HUES48 (cell line): ENCODE measurements at regions not wholly inside any gene's neighbourhood (a gene's known extent, or its start where the extent isn't known, plus 50 kb on each side); places are given as distances from the start of the nearest gene placed in this dataset.

Source experiments
- H3K27ac ChIP-seq: one replicate; pipeline ENCODE4 v1.7.0; 2013; ENCODE audit warnings: low read depth, low read length, inconsistent platforms
- H3K27me3 ChIP-seq: 2 replicates; pipeline ENCODE4 v1.6.1; 2013; ENCODE audit warnings: mild to moderate bottlenecking, low read length; ENCODE audit not compliant: control insufficient read depth, insufficient read depth
- H3K36me3 ChIP-seq: 2 replicates; pipeline ENCODE4 v1.6.1; 2013; ENCODE audit warnings: low read length; ENCODE audit not compliant: control insufficient read depth, insufficient read depth
- H3K4me1 ChIP-seq: 2 replicates; pipeline ENCODE4 v1.6.1; 2013; ENCODE audit warnings: mild to moderate bottlenecking, low read length; ENCODE audit not compliant: control insufficient read depth, insufficient read depth
- H3K4me3 ChIP-seq: 2 replicates; pipeline ENCODE4 v1.5.1; 2013; ENCODE audit warnings: mild to moderate bottlenecking, low read depth, low read length
- H3K9ac ChIP-seq: 2 replicates; pipeline ENCODE4 v1.6.1; 2013; ENCODE audit warnings: mild to moderate bottlenecking, low read depth, low read length, moderate library complexity
- H3K9me3 ChIP-seq: 2 replicates; pipeline ENCODE4 v1.6.1; 2013; ENCODE audit warnings: low read length; ENCODE audit not compliant: control insufficient read depth, insufficient read depth

- Histone ChIP-seq H3K27ac (no peak overlapping the region), H3K4me3 (no peak overlapping the region), H3K9ac (no peak overlapping the region), H3K36me3 (no peaks in the 10 kb centered on the region), H3K4me1 (no peaks in the 10 kb centered on the region), H3K27me3 (no peaks in the 10 kb centered on the region), H3K9me3 (peaks cover 3% of the 10 kb centered on the region; the same call in 1 of the 2 replicates)
These were observed 1266.7 kb downstream of the MAT2B start for GRCh38 chr5:164772122-164772521.

GRCh38 chr5:164784230-164784629 is 1278.8 kb downstream of the MAT2B start:
- no peaks in the 10 kb centered on the region for H3K4me1 ChIP-seq
- no peak overlapping the region for H3K4me3 ChIP-seq
- no peaks in the 10 kb centered on the region for H3K36me3 ChIP-seq
- H3K27me3 ChIP-seq, result no peaks in the 10 kb centered on the region
- H3K27ac ChIP-seq, result no peak overlapping the region
- no peaks in the 10 kb centered on the region for H3K9me3 ChIP-seq
- no peak overlapping the region for H3K9ac ChIP-seq

- Histone ChIP-seq H3K27me3 (no peaks in the 10 kb centered on the region), H3K4me3 (no peak overlapping the region), H3K9me3 (peaks cover 25% of the 10 kb centered on the region), H3K36me3 (no peaks in the 10 kb centered on the region), H3K27ac (no peak overlapping the region), H3K9ac (no peak overlapping the region), H3K4me1 (peaks cover 11% of the 10 kb centered on the region; the same call in 1 of the 2 replicates)
These were observed 1292.7 kb downstream of the MAT2B start for GRCh38 chr5:164798110-164798509.

- H3K4me3 ChIP-seq, result no peak overlapping the region
- peaks cover 25% of the 10 kb centered on the region for H3K9me3 ChIP-seq
- H3K36me3 ChIP-seq, result no peaks in the 10 kb centered on the region
- H3K9ac ChIP-seq, result no peak overlapping the region
- peaks cover 11% of the 10 kb centered on the region; the same call in 1 of the 2 replicates for H3K4me1 ChIP-seq
- H3K27ac ChIP-seq, result no peak overlapping the region
- H3K27me3 ChIP-seq, result no peaks in the 10 kb centered on the region
These were observed 1294.0 kb downstream of the MAT2B start for GRCh38 chr5:164799391-164799790.

- Histone ChIP-seq H3K9me3 (peaks cover 25% of the 10 kb centered on the region), H3K27me3 (no peaks in the 10 kb centered on the region), H3K4me3 (no peak overlapping the region), H3K36me3 (no peaks in the 10 kb centered on the region), H3K9ac (no peak overlapping the region), H3K4me1 (peaks cover 11% of the 10 kb centered on the region; the same call in 1 of the 2 replicates), H3K27ac (no peak overlapping the region)
These were observed 1296.5 kb downstream of the MAT2B start for GRCh38 chr5:164801910-164802309.

- Histone ChIP-seq H3K9me3 (no peaks in the 10 kb centered on the region), H3K36me3 (no peaks in the 10 kb centered on the region), H3K4me3 (no peak overlapping the region), H3K4me1 (no peaks in the 10 kb centered on the region), H3K27ac (no peak overlapping the region), H3K9ac (no peak overlapping the region), H3K27me3 (no peaks in the 10 kb centered on the region)
These were observed 1304.4 kb downstream of the MAT2B start for GRCh38 chr5:164809821-164810220.

- no peaks in the 10 kb centered on the region for H3K36me3 ChIP-seq
- H3K27me3 ChIP-seq, result no peaks in the 10 kb centered on the region
- H3K9me3 ChIP-seq, result no peaks in the 10 kb centered on the region
These were observed 1313.0 kb downstream of the MAT2B start for GRCh38 chr5:164818445-164818844.

GRCh38 chr5:164824671-164825070 is 1319.3 kb downstream of the MAT2B start:
- Histone ChIP-seq H3K4me1 (no peaks in the 10 kb centered on the region), H3K9me3 (no peaks in the 10 kb centered on the region), H3K9ac (no peak overlapping the region), H3K4me3 (no peak overlapping the region), H3K27me3 (no peaks in the 10 kb centered on the region), H3K36me3 (no peaks in the 10 kb centered on the region), H3K27ac (no peak overlapping the region)

More at GRCh38 chr5:164818445-164818844, 1313.0 kb downstream of the MAT2B start:
- H3K9ac ChIP-seq, result no peak overlapping the region
- H3K27ac ChIP-seq, result no peak overlapping the region
- H3K4me1 ChIP-seq, result no peaks in the 10 kb centered on the region
- no peak overlapping the region for H3K4me3 ChIP-seq

- Histone ChIP-seq H3K9me3 (no peaks in the 10 kb centered on the region), H3K27me3 (no peaks in the 10 kb centered on the region), H3K9ac (no peak overlapping the region), H3K27ac (no peak overlapping the region), H3K4me3 (no peak overlapping the region), H3K36me3 (no peaks in the 10 kb centered on the region), H3K4me1 (peaks cover 15% of the 10 kb centered on the region)
These were observed 1327.1 kb downstream of the MAT2B start for GRCh38 chr5:164832516-164832915.

- no peak overlapping the region for H3K4me3 ChIP-seq
- no peaks in the 10 kb centered on the region for H3K36me3 ChIP-seq
- no peaks in the 10 kb centered on the region for H3K27me3 ChIP-seq
- H3K27ac ChIP-seq, result no peak overlapping the region
- H3K9ac ChIP-seq, result no peak overlapping the region
- no peaks in the 10 kb centered on the region for H3K4me1 ChIP-seq
- H3K9me3 ChIP-seq, result no peaks in the 10 kb centered on the region
These were observed 1338.9 kb downstream of the MAT2B start for GRCh38 chr5:164844348-164844747.

- no peak overlapping the region for H3K9ac ChIP-seq
- no peaks in the 10 kb centered on the region for H3K36me3 ChIP-seq
- peaks cover 12% of the 10 kb centered on the region for H3K4me1 ChIP-seq
- no peak overlapping the region for H3K27ac ChIP-seq
- H3K4me3 ChIP-seq, result no peak overlapping the region
- H3K9me3 ChIP-seq, result no peaks in the 10 kb centered on the region
- H3K27me3 ChIP-seq, result no peaks in the 10 kb centered on the region
These were observed 1355.5 kb downstream of the MAT2B start for GRCh38 chr5:164860896-164861295.

GRCh38 chr5:164861610-164862009 is 1356.2 kb downstream of the MAT2B start:
- no peak overlapping the region for H3K27ac ChIP-seq
- H3K27me3 ChIP-seq, result no peaks in the 10 kb centered on the region
- no peak overlapping the region for H3K9ac ChIP-seq
- no peak overlapping the region for H3K4me3 ChIP-seq
- no peaks in the 10 kb centered on the region for H3K36me3 ChIP-seq
- H3K9me3 ChIP-seq, result no peaks in the 10 kb centered on the region
- H3K4me1 ChIP-seq, result peaks cover 12% of the 10 kb centered on the region
